Ishikawa (cell line): ENCODE measurements at regions not wholly inside any gene's neighbourhood (a gene's known extent, or its start where the extent isn't known, plus 50 kb on each side); places are given as distances from the start of the nearest gene placed in this dataset.

Experiments used
- CEBPB ChIP-seq: IDR thresholded peaks from 2 replicates; pipeline ENCODE4 v1.6.1; 2012
- REST ChIP-seq: IDR thresholded peaks from 2 replicates; pipeline ENCODE4 v1.6.1; 2012; ENCODE audit warnings: low read depth, mild to moderate bottlenecking
- TCF12 ChIP-seq: IDR thresholded peaks from 2 replicates; pipeline ENCODE4 v1.6.1; 2012; ENCODE audit warnings: low read depth
- YY1 ChIP-seq: IDR thresholded peaks from 2 replicates; pipeline ENCODE4 v1.6.1; 2012; ENCODE audit warnings: low read depth

GRCh38 chr9:21576331-21577189, 94.4 kb upstream of the IFNE start:
- TF ChIP-seq CEBPB (peak; percentile 56), REST (no peak), YY1 (no peak), TCF12 (no peak)
